ENCODE measurements at regions not wholly inside any gene's neighbourhood (a gene's known extent, or its start where the extent isn't known, plus 50 kb on each side); places are given as distances from the start of the nearest gene placed in this dataset.

DNA sequence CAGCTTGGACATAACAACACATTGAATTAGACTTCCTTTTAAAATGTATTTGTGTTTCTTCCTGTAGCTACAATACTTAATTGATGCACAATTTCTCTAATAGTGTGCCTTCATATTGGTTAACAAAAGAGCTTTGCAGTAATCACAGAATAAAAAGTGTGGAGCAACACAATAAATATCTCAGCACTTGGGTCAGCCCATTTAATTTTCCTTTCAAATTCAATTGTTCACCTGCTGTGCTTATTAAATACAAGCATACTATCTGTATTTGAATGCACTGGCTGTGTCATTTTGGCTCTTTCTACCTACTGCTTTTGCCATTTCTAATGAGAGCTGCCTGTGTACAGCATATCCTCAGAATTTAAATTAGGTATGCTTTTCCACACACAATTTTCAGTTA, 1641.3 kb upstream of the SLC39A10 start:
- no peak for DNase-seq

GRCh38 chr2:194014639-194015038, 1642.4 kb upstream of the SLC39A10 start:
- no peak for DNase-seq

GRCh38 chr2:194004590-194005206, 1652.3 kb upstream of the SLC39A10 start:
- no peak for DNase-seq

- DNase-seq, result no peak
Observed at GRCh38 chr2:194003911-194004310, 1653.1 kb upstream of the SLC39A10 start.

- DNase-seq, result no peak
Observed at GRCh38 chr2:194002699-194003368, 1654.2 kb upstream of the SLC39A10 start.

DNA sequence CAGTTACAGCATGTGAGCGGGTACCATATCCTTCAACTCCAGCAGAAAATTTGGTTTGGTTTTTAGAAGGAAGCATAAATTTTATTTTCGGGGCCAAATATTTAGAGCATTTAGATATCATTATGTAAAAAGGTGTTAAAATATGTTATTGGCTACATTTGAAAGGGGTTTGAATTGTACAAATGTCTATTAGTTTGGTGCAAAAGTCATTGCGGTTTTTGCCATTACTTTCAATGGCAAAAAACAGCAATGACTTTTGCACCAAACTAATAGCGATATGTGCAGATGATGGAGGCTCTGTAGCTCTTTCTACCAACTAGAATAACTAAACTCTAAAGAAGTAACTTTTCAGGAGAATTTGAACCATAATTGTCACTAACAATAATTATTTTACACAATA, 1666.2 kb upstream of the SLC39A10 start:
- DNase-seq, result no peak

GRCh38 chr2:193989645-193990044, 1667.4 kb upstream of the SLC39A10 start:
- no peak for DNase-seq

GRCh38 chr2:193988784-193989183, 1668.2 kb upstream of the SLC39A10 start:
- no peak for DNase-seq

DNA sequence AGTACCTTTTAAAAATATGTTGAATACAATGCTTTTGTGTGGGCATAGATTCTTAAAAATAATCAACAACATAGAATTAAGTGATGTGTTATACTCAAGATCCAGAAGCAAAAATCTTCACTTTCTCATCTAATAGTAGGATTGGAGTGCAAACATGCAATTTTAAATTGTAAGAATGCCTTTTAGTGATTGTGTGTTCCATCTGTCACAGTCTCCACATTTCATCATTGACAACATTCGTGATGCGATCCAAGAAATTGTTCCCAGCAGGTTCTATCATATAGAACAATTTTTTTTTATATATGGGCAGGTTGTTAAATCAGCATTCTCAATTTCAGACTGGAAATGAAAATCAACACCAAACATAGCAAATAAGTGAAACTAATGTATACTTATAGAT, 1671.8 kb upstream of the SLC39A10 start:
- DNase-seq, result no peak

DNA sequence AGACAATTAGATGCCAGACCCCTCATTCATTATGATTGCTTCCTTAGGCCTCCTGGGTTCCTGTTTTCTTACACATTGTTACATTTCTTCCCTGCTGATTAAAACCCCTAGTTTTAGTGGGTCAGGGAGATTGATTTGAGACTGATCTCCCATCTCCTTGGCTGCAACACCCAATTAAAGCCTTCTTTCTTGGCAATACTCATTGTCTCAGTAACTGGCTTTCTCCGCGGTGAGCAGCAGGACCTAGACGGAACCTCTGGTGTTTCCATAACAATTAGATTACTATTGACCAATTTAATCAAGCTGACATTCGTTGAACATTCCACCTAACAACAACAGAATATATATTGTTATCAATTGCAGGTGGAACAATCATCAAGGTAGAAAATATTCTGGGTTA, 1676.4 kb upstream of the SLC39A10 start:
- DNase-seq, result no peak

GRCh38 chr2:193973781-193974180, 1683.2 kb upstream of the SLC39A10 start:
- no peak for DNase-seq

GRCh38 chr2:193966590-193966989, 1690.4 kb upstream of the SLC39A10 start:
- no peak for DNase-seq

DNA sequence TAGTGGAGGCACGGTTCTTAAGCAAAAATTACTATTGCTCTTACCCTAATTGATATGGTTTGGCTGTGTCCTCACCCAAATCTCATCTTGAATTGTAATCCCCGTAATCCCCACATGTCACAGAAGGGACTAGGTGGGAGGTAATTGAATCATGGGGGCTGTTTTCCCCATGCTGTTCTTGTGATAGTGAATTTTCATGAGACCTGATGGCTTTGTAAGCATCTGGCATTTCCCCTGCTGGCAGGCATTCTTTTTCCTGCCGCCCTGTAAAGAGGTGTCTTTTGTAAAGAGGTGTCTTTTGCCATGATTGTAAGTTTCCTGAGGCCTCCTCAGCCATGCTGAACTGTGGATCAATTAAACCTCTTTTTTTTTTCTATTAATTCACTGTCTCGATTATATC, 1691.8 kb upstream of the SLC39A10 start:
- no peak for DNase-seq

DNA sequence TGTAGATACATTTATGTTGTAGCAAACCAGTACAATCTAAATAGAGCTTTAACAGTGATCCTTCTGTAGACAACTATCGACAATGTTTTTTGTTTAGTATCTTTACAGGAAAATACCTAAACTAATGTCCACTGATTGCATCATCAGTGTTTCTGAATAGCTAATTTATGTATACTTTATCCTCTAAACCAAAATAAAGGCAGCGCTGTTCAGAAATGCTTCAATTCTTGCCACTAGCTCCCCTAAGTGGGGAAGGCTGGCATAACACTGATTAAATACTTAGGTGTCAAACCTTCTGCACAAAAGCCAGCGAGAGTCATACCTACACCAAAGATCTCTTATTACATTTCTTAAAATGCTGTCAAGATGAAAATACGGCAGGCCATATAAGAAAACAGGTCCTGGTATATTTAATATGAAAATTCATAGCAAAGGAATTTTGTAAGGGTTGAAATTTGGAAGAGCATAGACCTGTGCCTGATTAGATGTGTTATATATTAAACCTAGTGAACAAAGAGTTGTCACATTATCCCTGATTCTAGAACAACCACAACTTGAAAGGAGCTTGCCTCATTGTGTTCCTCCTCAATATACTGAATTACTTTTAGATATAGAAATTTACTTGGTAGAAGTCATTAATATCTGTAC, 1693.4 kb upstream of the SLC39A10 start:
- DNase-seq, result no peak

DNA sequence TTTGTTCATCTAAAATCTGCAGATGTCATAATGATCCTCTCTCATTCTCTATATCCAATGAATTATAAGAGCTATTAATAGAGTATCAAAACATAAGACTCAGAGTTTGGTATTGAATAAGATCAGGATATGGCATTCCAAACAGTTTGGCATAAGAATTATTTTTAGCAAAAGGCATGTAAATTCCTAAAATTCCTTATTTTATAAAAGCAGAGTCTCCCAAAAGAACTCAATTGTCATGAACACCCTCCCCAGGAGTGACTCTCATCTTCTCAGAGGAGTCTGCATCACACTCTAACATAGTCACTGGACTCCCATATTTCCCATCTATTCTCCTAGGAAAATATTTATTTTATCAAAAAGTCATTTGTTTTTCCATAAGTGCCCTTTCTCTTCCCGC, 1710.2 kb upstream of the SLC39A10 start:
- DNase-seq, result no peak

DNA sequence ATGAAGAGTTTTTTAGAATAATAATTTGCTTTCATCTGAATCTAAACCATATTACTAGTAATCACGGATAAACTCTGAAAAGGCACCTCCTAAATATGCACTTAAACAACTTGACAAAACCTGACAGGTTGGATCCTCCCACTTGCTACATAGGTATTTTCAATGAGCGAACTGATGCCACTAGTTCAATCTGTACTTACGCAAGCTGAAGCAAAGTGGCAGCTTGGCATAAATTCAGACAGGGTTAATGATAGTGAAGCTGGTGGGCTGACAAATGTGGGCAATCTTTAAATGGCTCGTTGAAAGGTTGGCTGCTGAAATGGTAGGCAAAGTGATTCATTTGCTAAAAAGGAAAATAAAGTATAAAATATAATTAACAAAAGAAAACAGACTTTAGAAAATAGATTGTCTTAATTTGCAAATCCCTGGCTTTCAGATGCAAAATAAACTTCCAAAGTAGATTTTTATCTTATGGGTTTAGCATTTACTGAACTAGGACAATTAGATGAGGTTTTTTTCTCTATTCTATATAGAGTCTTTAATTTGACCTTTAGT, 1713.5 kb upstream of the SLC39A10 start:
- no peak for DNase-seq

DNA sequence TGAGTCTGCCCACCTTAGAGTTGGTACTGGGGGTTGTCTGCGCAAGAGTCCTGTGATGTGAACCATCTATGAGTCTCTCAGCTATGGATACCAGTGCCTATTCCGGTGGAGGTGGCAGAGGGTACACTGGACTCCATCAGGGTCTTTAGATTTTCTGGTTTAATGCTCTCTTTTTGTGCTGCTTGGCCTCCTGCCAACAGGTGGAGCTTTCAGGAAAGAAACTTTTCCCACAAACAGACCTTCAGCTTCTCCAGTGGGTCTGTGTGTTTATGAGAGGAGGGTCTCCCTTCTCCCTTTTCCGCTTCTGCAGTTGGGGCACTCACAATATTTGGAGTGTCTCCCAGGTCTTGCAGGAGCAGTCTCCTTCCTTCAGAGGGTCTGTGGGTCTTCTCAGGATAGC, 1721.9 kb upstream of the SLC39A10 start:
- no peak for DNase-seq

DNA sequence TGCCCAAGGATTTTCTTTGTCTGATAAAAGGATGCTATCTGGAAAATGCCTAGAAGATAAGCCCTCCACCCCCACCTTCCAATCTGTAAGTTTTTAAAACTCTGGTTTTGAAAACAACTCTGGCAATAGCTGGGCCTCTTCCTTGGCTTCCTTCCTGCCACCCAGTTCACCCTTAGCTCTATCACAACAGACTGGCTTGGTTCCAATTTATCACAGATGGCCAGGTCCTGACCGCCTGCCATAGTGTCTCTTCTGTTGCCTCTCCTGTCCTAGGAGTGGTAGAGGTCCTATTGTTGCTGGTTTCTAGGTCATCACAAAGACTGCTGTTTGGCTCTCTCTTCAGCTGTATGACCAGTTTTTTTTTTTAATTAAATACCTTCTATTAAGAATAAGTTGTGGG, 1727.9 kb upstream of the SLC39A10 start:
- no peak for DNase-seq

GRCh38 chr2:193907561-193907960, 1712.8 kb upstream of the TMEFF2 start:
- no peak for DNase-seq

DNA sequence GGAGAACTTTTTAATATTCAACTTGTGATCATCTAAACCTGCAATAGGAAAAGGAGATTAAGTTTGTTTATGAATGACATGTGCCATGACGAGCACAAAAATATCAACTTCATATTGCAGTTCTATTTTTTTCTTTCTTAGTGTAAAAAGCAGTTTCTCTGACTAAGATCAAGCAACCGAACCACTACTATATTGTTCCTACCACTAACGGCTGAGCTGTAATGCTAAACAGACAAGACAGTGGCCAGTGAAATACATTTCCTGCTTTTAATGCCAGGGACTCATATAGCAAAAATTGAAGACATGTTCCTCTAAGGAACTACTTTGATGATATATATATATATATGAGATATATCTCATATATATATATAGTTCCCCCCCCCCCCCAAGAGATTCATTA, 1705.6 kb upstream of the TMEFF2 start:
- DNase-seq, result no peak

- no peak for DNase-seq
Observed at GRCh38 chr2:193895226-193895625, 1700.5 kb upstream of the TMEFF2 start.

- DNase-seq, result no peak
Observed at GRCh38 chr2:193894081-193894480, 1699.3 kb upstream of the TMEFF2 start.

GRCh38 chr2:193891023-193891422, 1696.3 kb upstream of the TMEFF2 start:
- no peak for DNase-seq

- DNase-seq, result no peak
Observed at GRCh38 chr2:193885419-193885818, 1690.7 kb upstream of the TMEFF2 start.
